ENCODE measurements at regions not wholly inside any gene's neighbourhood (a gene's known extent, or its start where the extent isn't known, plus 50 kb on each side); places are given as distances from the start of the nearest gene placed in this dataset.

DNA sequence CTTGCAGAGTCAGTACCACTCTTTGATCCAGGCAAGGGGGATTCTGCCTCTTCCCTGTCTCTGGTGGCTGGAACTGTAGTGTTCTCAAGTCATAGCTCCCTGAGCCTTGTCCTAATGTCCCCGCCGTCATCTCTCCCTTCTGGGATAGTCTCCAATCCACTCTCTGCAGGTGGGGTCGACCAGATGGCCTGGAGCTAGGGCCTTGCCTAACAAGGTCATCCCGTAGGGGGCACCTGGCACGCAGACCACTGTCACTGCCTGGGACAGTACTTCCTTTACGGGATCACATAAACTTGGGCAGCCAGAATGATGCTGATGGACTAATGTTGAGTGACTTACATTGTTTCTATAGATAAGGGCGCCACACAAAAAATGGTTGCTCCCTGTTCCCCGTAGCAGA is 118.9 kb upstream of the SLC22A23 start:
- TF ChIP-seq CTCF (IDR thresholded peaks at IDR 0.05; ENCODE audit: low read length), result no peak
- TF ChIP-seq EZH2 (optimal IDR thresholded peaks at IDR 0.05; ENCODE audit: low read depth, low read length), result no peak
- TF ChIP-seq EZH2phosphoT487 (IDR thresholded peaks at IDR 0.05; ENCODE audit: low read length), result no peak
